ENCODE measurements at regions not wholly inside any gene's neighbourhood (a gene's known extent, or its start where the extent isn't known, plus 50 kb on each side); places are given as distances from the start of the nearest gene placed in this dataset.

- TF ChIP-seq CUX1 (IDR thresholded peaks at IDR 0.05; ENCODE audit: insufficient replicate concordance, low read depth, low read length) (no peak), RELB (IDR thresholded peaks at IDR 0.05; ENCODE audit: low read depth) (no peak), PBX3 (IDR thresholded peaks at IDR 0.05; ENCODE audit: insufficient replicate concordance, low read depth, low read length) (no peak), BCL11A (IDR thresholded peaks at IDR 0.05; ENCODE audit: low read depth, low read length) (no peak), GATAD2B (conservative IDR thresholded peaks at IDR 0.05; ENCODE audit: low read depth) (no peak), SMARCA5 (IDR thresholded peaks at IDR 0.05) (no peak), ZNF384 (IDR thresholded peaks at IDR 0.05; ENCODE audit: borderline replicate concordance, low read depth, low read length) (no peak), RCOR1 (conservative IDR thresholded peaks at IDR 0.05; ENCODE audit: low read depth, low read length) (no peak), CHD1 (IDR thresholded peaks at IDR 0.05; ENCODE audit: low read depth, low read length) (no peak), ZNF24 (IDR thresholded peaks at IDR 0.05) (no peak)
Measured at GRCh38 chr18:73647391-73647790, 500.2 kb downstream of the FBXO15 start (continued).
